ENCODE measurements at regions not wholly inside any gene's neighbourhood (a gene's known extent, or its start where the extent isn't known, plus 50 kb on each side); places are given as distances from the start of the nearest gene placed in this dataset.

- WGBS = 96% methylated on average over 5 of the region's 5 CpGs
- no peaks in the 10 kb centered on the region for H3K9me3 ChIP-seq (ENCODE audit: control insufficient read depth in 4 of 4, low read length in 3 of 4)
- TF ChIP-seq, protein P1, sequence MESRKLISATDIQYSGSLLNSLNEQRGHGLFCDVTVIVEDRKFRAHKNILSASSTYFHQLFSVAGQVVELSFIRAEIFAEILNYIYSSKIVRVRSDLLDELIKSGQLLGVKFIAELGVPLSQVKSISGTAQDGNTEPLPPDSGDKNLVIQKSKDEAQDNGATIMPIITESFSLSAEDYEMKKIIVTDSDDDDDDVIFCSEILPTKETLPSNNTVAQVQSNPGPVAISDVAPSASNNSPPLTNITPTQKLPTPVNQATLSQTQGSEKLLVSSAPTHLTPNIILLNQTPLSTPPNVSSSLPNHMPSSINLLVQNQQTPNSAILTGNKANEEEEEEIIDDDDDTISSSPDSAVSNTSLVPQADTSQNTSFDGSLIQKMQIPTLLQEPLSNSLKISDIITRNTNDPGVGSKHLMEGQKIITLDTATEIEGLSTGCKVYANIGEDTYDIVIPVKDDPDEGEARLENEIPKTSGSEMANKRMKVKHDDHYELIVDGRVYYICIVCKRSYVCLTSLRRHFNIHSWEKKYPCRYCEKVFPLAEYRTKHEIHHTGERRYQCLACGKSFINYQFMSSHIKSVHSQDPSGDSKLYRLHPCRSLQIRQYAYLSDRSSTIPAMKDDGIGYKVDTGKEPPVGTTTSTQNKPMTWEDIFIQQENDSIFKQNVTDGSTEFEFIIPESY (IDR thresholded peaks at IDR 0.05) = no peak
- TF ChIP-seq GABPA (IDR thresholded peaks at IDR 0.05 in 1 of 2, conservative IDR thresholded peaks at IDR 0.05 in 1 of 2) = no peak
- TF ChIP-seq NR2F2 (IDR thresholded peaks at IDR 0.05) = no peak
- TF ChIP-seq FOXA1 (IDR thresholded peaks at IDR 0.05) = no peak
- no peak for TF ChIP-seq YY1 (IDR thresholded peaks at IDR 0.05)
- no peak for TF ChIP-seq RXRA (IDR thresholded peaks at IDR 0.05)
- no peak for TF ChIP-seq FOXA2 (IDR thresholded peaks at IDR 0.05)
- no peak for TF ChIP-seq HNF4G (IDR thresholded peaks at IDR 0.05)
- TF ChIP-seq, protein P2, sequence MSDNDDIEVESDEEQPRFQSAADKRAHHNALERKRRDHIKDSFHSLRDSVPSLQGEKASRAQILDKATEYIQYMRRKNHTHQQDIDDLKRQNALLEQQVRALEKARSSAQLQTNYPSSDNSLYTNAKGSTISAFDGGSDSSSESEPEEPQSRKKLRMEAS (IDR thresholded peaks at IDR 0.05) = no peak
- TF ChIP-seq HNF4A (conservative IDR thresholded peaks at IDR 0.05) = no peak
- TF ChIP-seq RAD21 (IDR thresholded peaks at IDR 0.05) = no peak
- TF ChIP-seq SP1 (IDR thresholded peaks at IDR 0.05) = no peak
- TF ChIP-seq, protein P3, sequence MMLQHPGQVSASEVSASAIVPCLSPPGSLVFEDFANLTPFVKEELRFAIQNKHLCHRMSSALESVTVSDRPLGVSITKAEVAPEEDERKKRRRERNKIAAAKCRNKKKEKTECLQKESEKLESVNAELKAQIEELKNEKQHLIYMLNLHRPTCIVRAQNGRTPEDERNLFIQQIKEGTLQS (IDR thresholded peaks at IDR 0.05) = no peak
- TF ChIP-seq EGR1 (IDR thresholded peaks at IDR 0.05; ENCODE audit: low read depth in 2 of 2) = no peak
- DNase-seq (ENCODE audit: low spot score) = no peak
- H3K4me1 ChIP-seq (ENCODE audit: control insufficient read depth in 4 of 4, insufficient read depth in 4 of 4, low read length in 3 of 4) = no peaks in the 10 kb centered on the region
- no peak overlapping the region for H3K9ac ChIP-seq (ENCODE audit: low read depth in 1 of 2, low read length in 2 of 2)
- H3K4me3 ChIP-seq (ENCODE audit: low read depth in 1 of 3, low read length in 3 of 3) = no peak overlapping the region
- no peaks in the 10 kb centered on the region for H3K36me3 ChIP-seq (ENCODE audit: control insufficient read depth in 4 of 4, insufficient read depth in 3 of 4, low read depth in 1 of 4, low read length in 3 of 4)
- H3K27ac ChIP-seq (ENCODE audit: low read depth in 1 of 2, low read length in 2 of 2) = no peak overlapping the region
- H3K27me3 ChIP-seq (ENCODE audit: control insufficient read depth in 4 of 4, insufficient read depth in 4 of 4, low read length in 3 of 4) = no peaks in the 10 kb centered on the region
Observed at GRCh38 chr15:62618846-62619504, 423.6 kb upstream of the TPM1 start.

- Histone ChIP-seq H3K4me3 (ENCODE audit: low read depth in 1 of 3, low read length in 3 of 3) (no peak overlapping the region), H3K9ac (ENCODE audit: low read depth in 1 of 2, low read length in 2 of 2) (no peak overlapping the region), H3K36me3 (ENCODE audit: control insufficient read depth in 4 of 4, insufficient read depth in 3 of 4, low read depth in 1 of 4, low read length in 3 of 4) (no peaks in the 10 kb centered on the region), H3K4me1 (ENCODE audit: control insufficient read depth in 4 of 4, insufficient read depth in 4 of 4, low read length in 3 of 4) (peaks cover 0 to 1% (median 0%) of the 10 kb centered on the region in 4 donors), H3K9me3 (ENCODE audit: control insufficient read depth in 4 of 4, low read length in 3 of 4) (no peaks in the 10 kb centered on the region), H3K27me3 (ENCODE audit: control insufficient read depth in 4 of 4, insufficient read depth in 4 of 4, low read length in 3 of 4) (no peaks in the 10 kb centered on the region), H3K27ac (ENCODE audit: low read depth in 1 of 2, low read length in 2 of 2) (no peak overlapping the region)
- DNase-seq (ENCODE audit: low spot score) = no peak
- 97% methylated on average over 3 of the region's 3 CpGs for WGBS
- TF ChIP-seq, protein P3 (IDR thresholded peaks at IDR 0.05) = no peak
- TF ChIP-seq, protein P4, sequence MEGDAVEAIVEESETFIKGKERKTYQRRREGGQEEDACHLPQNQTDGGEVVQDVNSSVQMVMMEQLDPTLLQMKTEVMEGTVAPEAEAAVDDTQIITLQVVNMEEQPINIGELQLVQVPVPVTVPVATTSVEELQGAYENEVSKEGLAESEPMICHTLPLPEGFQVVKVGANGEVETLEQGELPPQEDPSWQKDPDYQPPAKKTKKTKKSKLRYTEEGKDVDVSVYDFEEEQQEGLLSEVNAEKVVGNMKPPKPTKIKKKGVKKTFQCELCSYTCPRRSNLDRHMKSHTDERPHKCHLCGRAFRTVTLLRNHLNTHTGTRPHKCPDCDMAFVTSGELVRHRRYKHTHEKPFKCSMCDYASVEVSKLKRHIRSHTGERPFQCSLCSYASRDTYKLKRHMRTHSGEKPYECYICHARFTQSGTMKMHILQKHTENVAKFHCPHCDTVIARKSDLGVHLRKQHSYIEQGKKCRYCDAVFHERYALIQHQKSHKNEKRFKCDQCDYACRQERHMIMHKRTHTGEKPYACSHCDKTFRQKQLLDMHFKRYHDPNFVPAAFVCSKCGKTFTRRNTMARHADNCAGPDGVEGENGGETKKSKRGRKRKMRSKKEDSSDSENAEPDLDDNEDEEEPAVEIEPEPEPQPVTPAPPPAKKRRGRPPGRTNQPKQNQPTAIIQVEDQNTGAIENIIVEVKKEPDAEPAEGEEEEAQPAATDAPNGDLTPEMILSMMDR (IDR thresholded peaks at IDR 0.05; ENCODE audit: low read depth, low read length, missing input control) = no peak
- TF ChIP-seq YY1 (IDR thresholded peaks at IDR 0.05) = no peak
- TF ChIP-seq RXRA (IDR thresholded peaks at IDR 0.05) = no peak
- TF ChIP-seq JUND (IDR thresholded peaks at IDR 0.05) = no peak
- no peak for TF ChIP-seq HNF4A (conservative IDR thresholded peaks at IDR 0.05)
- TF ChIP-seq RAD21 (IDR thresholded peaks at IDR 0.05) = no peak
Observed at GRCh38 chr15:62619526-62619925, 423.0 kb upstream of the TPM1 start.

Data from liver (tissue), 8 donors.